Heart left ventricle (tissue), 13 donors: ENCODE measurements at regions not wholly inside any gene's neighbourhood (a gene's known extent, or its start where the extent isn't known, plus 50 kb on each side); places are given as distances from the start of the nearest gene placed in this dataset.

Experiments used
- CTCF ChIP-seq, 12 donors: fragments of 200-600 bp; sonication (generic) in 4 of 12; IDR thresholded peaks; one replicate each; pipeline versions ENCODE4 v1.5.0 to v1.8.0; 2018 to 2022; ENCODE audit warnings: antibody characterized with exemption in 12 of 12, mild to moderate bottlenecking in 5 of 12
- POLR2A ChIP-seq, 2 donors: fragments of 450-650 bp; IDR thresholded peaks; one replicate each; pipeline ENCODE4 v1.6.1; 2017; ENCODE audit warnings: antibody characterized with exemption in 2 of 2, mild to moderate bottlenecking in 2 of 2, moderate library complexity in 2 of 2
- donor health status: ischemic (EF 13 %, LVEDD 7.1; RV severe dilation, severe dysfunction).
- donor health status: DM: no; HTN: yes; CAD: no.
- donor health status: DM: no; HTN: no; CAD: no.
- donor health status: ischemic (EF 25% LVEDD 6.9; RV normal size, moderate dysfunction).
- donor health status: ischemic (EF 25% LVEDD 5.7; RV mildly dilated, moderate dysfunction).
- donor health status: ischemic (EF 35%, LVEDD 5.7; RV mildly dilated, moderate dysfunction).
- donor health status: nonischemic (EF 11% LVEDD 7.7; RV severe dilation, severe dysfunction).
- donor health status: DM: yes; HTN: yes; CAD: no.
- donor health status: PGD.
- donor health status: ischemic (EF 29% LVEDD 5.4; RV normal size, mild dysfunction).
- donor health status: nonischemic (EF 23%, LVEDD 6.1; RV moderate dilation, normal function).

- no peak for TF ChIP-seq POLR2A (IDR thresholded peaks at IDR 0.05)
- TF ChIP-seq CTCF (IDR thresholded peaks at IDR 0.05) = no peak
These were observed 148.5 kb downstream of the SOX2 start for GRCh38 chr3:181860235-181860634.
